ENCODE measurements at regions not wholly inside any gene's neighbourhood (a gene's known extent, or its start where the extent isn't known, plus 50 kb on each side); places are given as distances from the start of the nearest gene placed in this dataset.

DNA sequence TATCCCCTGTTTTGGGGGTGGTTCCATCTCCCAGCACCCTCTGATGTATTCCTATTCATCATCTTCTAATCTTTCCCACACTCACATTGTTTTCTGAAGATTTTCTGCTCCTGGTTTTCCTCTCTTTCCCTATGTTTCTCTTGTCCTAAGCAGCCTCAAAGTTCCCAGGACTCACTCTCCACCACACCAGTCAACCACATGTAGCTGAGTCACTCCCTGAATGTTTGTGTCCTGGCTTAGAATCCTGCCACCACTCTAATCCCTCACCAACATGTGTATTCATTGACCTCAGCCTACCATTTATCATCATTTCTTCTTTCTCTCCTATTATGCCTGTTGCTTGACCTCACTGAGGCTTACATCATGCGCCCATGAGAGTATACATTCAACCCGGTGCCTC lies 282.4 kb upstream of the ADAMTS16 start:
- TF ChIP-seq, protein P1, sequence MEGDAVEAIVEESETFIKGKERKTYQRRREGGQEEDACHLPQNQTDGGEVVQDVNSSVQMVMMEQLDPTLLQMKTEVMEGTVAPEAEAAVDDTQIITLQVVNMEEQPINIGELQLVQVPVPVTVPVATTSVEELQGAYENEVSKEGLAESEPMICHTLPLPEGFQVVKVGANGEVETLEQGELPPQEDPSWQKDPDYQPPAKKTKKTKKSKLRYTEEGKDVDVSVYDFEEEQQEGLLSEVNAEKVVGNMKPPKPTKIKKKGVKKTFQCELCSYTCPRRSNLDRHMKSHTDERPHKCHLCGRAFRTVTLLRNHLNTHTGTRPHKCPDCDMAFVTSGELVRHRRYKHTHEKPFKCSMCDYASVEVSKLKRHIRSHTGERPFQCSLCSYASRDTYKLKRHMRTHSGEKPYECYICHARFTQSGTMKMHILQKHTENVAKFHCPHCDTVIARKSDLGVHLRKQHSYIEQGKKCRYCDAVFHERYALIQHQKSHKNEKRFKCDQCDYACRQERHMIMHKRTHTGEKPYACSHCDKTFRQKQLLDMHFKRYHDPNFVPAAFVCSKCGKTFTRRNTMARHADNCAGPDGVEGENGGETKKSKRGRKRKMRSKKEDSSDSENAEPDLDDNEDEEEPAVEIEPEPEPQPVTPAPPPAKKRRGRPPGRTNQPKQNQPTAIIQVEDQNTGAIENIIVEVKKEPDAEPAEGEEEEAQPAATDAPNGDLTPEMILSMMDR (conservative IDR thresholded peaks at IDR 0.05; ENCODE audit: low read length) = no peak
- no peak overlapping the region for H3K4me3 ChIP-seq (ENCODE audit: low read length)
- DNase-seq (ENCODE audit: low read depth) = no peak

DNA sequence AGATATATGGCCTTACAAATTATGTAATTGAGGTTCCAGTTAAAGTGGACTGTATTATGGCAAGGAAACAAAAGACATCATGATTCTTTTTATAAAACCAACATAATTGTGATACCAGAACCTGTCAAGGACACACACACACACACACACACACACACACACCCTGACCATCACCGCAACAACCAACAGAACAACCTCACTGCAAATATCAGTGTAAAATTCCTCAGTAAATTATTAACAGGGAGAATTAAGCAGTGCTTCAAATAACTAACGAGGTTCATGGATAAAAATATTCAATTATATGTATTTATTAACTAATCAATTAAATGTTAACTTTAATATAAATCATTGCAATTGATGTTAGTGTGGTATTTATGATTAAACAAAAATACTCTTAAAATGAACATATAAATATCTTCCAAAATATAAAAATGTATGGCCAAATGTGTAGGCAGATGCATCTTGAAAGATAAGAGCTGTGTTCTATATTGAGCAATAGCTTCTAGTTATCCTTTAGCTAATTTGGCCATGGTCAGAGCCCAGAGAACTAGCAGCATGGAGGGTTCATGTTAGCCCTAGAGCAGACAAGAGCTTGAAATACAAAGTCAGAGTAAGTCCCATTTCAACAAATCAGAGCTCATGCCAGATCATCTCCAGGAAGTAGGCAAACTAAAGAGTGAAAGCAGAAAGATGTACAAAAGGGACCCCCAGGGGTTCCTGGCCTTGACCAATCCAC lies 280.5 kb upstream of the ADAMTS16 start:
- no peak for DNase-seq (ENCODE audit: low read depth)
- no peak overlapping the region for H3K4me3 ChIP-seq (ENCODE audit: low read length)
- TF ChIP-seq, protein P1 (conservative IDR thresholded peaks at IDR 0.05; ENCODE audit: low read length) = no peak

DNA sequence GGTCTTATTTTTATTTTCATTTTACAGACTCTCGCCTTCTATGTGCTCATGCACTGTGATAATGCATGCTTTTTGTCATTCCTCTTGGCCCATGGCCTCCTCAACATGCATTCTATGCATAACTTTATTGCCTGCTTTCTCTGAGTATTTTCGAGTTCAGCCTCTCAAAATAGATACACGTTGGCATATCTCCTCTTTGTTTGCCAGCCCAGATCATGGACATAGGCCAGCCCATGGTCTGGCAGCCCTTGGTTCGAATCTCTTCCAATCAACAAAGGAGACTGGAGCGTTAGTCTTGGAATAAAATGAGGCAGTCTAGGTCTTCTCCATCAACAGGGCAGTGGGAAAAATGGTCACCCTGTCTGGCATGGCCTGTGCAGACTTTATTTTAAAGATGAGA lies 279.5 kb upstream of the ADAMTS16 start:
- no peak for DNase-seq (ENCODE audit: low read depth)
- TF ChIP-seq, protein P1 (conservative IDR thresholded peaks at IDR 0.05; ENCODE audit: low read length) = no peak
- H3K4me3 ChIP-seq (ENCODE audit: low read length) = no peak overlapping the region

DNA sequence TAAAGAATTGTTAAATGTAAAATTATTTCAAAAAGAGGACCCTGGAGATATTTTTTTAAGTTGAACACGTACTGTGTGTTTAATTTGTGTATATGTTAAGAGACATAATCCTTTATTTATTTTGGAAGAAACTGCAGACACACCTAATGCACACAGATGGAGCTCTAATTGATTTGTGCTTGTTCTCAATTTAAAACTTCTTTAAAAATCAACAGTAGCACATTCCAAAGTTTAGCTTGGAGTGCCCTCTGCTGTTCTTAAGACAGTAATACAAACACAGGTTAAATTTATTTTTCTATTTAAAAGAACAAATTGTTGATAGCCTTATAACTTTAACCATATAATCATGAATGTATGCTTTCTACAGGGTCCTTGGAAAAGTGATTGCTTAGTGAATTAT lies 277.6 kb upstream of the ADAMTS16 start:
- TF ChIP-seq, protein P1 (conservative IDR thresholded peaks at IDR 0.05; ENCODE audit: low read length) = peak; percentile 71
- no peak overlapping the region for H3K4me3 ChIP-seq (ENCODE audit: low read length)
- DNase-seq (ENCODE audit: low read depth) = peak; percentile 54

DNA sequence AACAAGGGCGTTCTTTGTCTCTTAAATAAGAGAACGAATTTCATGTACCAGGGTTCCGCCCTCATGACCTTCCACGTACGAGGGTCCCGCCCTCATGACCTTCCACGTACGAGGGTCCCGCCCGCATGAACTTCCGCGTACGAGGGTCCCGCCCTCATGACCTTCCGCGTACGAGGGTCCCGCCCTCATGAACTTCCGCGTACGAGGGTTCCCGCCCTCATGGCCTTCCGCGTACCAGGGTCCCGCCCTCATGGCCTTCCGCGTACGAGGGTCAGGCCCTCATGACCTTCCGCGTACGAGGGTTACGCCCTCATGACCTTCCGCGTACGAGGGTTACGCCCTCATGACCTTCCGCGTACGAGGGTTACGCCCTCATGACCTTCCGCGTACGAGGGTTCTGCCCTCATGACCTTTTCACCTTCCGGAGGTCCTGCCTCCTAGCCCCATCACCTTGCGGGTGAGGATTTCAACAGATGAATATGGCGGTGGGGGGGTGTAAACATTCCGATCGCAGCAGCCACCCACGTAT lies 273.9 kb upstream of the ADAMTS16 start:
- no peak overlapping the region for H3K4me3 ChIP-seq (ENCODE audit: low read length)
- TF ChIP-seq, protein P1 (conservative IDR thresholded peaks at IDR 0.05; ENCODE audit: low read length) = no peak
- DNase-seq (ENCODE audit: low read depth) = no peak

DNA sequence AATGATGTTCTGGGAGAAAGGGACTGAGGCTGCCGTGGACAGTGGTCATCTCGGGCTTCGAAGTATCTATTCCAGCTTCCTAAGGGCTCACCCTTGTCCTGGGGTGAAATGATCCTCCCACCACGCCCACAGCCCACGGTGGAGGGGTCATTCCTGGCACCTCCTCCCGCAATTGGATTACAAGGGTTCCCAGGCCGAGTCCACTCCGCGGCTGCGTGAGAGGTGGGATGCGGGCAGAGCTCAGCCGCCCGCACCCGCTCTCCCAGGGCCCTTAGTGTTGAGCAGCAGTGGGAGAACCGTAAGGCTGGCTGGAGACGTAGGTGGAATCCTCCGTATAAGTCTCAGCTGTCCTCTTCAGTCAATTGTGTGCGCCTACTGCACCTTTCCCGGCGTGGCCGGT lies 273.3 kb upstream of the ADAMTS16 start:
- no peak overlapping the region for H3K4me3 ChIP-seq (ENCODE audit: low read length)
- TF ChIP-seq, protein P1 (conservative IDR thresholded peaks at IDR 0.05; ENCODE audit: low read length) = no peak
- no peak for DNase-seq (ENCODE audit: low read depth)

DNA sequence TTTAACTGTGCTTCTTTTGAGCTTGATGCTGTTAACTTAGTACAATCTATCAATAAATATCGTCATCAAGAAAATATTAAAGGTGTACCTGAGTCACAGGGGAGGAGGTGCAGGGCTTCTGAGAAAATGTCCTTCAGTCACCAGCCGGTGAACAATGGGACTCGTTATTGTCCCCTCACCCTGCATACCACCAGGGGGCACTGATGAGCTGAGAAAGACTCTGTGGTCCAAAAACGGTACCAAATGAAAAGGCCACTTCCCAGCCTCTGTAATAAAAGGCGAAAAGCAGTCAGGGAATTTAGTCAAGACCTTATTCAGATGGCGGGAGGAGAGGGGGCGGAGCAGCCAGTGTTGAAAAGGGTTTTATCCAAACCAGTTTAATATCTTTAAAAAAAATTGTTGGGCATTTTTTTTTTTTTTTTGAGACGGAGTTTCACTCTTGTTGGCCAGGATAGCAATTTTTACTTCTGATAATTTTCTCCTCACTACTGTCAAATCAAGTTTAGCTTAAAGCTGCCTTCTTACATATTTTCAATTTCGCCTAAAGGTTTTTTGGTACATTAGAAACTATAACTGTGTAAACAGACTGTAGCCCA lies 271.9 kb upstream of the ADAMTS16 start:
- TF ChIP-seq, protein P1 (conservative IDR thresholded peaks at IDR 0.05; ENCODE audit: low read length) = peak; percentile 93
- DNase-seq (ENCODE audit: low read depth) = peak; percentile 29

More for the DNA sequence above, 271.9 kb upstream of the ADAMTS16 start:
- no peak overlapping the region for H3K4me3 ChIP-seq (ENCODE audit: low read length)

Measured in AG10803 (cell line).